Lung (tissue), 11 donors: ENCODE measurements at regions not wholly inside any gene's neighbourhood (a gene's known extent, or its start where the extent isn't known, plus 50 kb on each side); places are given as distances from the start of the nearest gene placed in this dataset.
A peak's percentile ranks its signal among the peaks of the same experiment; 100 is the strongest.

Experiments used
- ATAC-seq: fragments of 200-7000 bp; cut with Tn5 transposase; one replicate; pipeline ENCODE4 v1.9.1; 2020; ENCODE audit warnings: moderate number of reproducible peaks; ENCODE audit not compliant: insufficient read depth, low FRiP score
- DNase-seq, 3 donors: peaks; one replicate each; pipeline ENCODE4 v3.0.0-alpha.2; 2013 to 2017
- H3K27ac ChIP-seq, 2 donors: one replicate each; pipeline ENCODE4 v1.5.1; 2013; ENCODE audit warnings: mild to moderate bottlenecking in 2 of 2, moderate library complexity in 2 of 2, control low read depth in 1 of 2, inconsistent platforms in 1 of 2, low read depth in 1 of 2, low read length in 1 of 2
- H3K27me3 ChIP-seq, 3 donors: one replicate each; pipeline ENCODE4 v1.5.1; 2013; ENCODE audit warnings: low read length in 2 of 3; ENCODE audit not compliant: control insufficient read depth in 3 of 3, insufficient read depth in 3 of 3
- H3K36me3 ChIP-seq, 4 donors: one replicate each; pipeline ENCODE4 v1.5.1; 2013; ENCODE audit warnings: low read length in 4 of 4, mild to moderate bottlenecking in 1 of 4, moderate library complexity in 1 of 4; ENCODE audit not compliant: control insufficient read depth in 4 of 4, insufficient read depth in 4 of 4
- H3K4me1 ChIP-seq, 5 donors: one replicate each; pipeline ENCODE4 v1.5.1; 2013; ENCODE audit warnings: low read length in 5 of 5, mild to moderate bottlenecking in 2 of 5, moderate library complexity in 1 of 5; ENCODE audit not compliant: control insufficient read depth in 5 of 5, insufficient read depth in 5 of 5
- H3K4me3 ChIP-seq: one replicate; pipeline ENCODE4 v1.5.1; 2013; ENCODE audit warnings: mild to moderate bottlenecking, control low read depth, moderate library complexity
- H3K9ac ChIP-seq, 2 donors: one replicate each; pipeline ENCODE4 v1.5.1; 2013; ENCODE audit warnings: low read length in 2 of 2, control low read depth in 1 of 2; ENCODE audit not compliant: insufficient read depth in 1 of 2
- H3K9me3 ChIP-seq, 4 donors: one replicate each; pipeline ENCODE4 v1.5.1; 2013; ENCODE audit warnings: low read length in 3 of 4, mild to moderate bottlenecking in 1 of 4, moderate library complexity in 1 of 4; ENCODE audit not compliant: control insufficient read depth in 4 of 4, insufficient read depth in 3 of 4
- CTCF ChIP-seq: IDR thresholded peaks from 2 replicates; pipeline ENCODE4 v1.5.1; 2012; ENCODE audit warnings: mild to moderate bottlenecking; ENCODE audit errors: control extremely low read depth, extremely low read depth
- WGBS, 2 donors: extraction: QIAGEN DNeasy Blood & Tissue Kit; methylation state at CpG; one replicate each; pipeline ENCODE4 v1.1.7; 2013; 5-methylcytosine and 5-hydroxymethylcytosine counted together
- donor health status: control.
- donor health status: control.
- donor health status: Bipolar disorder and iron deficiency.
- donor health status: healthy.
- donor health status: DM: yes; HTN: yes; CAD: no.

- H3K27me3 ChIP-seq = no peaks in the 10 kb centered on the region
- DNase-seq (no peak), ATAC-seq (no peak)
- no peak overlapping the region for H3K27ac ChIP-seq
- no peaks in the 10 kb centered on the region for H3K36me3 ChIP-seq
- H3K4me1 ChIP-seq = no peaks in the 10 kb centered on the region
- peaks cover 0 to 5% (median 0%) of the 10 kb centered on the region in 4 donors for H3K9me3 ChIP-seq
- H3K9ac ChIP-seq = no peak overlapping the region
- H3K4me3 ChIP-seq = no peak overlapping the region
- TF ChIP-seq CTCF = no peak
- 80 to 93% methylated on average over 2 of the region's 2 CpGs for WGBS, 2 donors
Observed at GRCh38 chr5:130796032-130796431, 369.0 kb downstream of the HINT1 start.

GRCh38 chr5:130795037-130795436 is 370.0 kb downstream of the HINT1 start:
- H3K27me3 ChIP-seq = no peaks in the 10 kb centered on the region
- H3K27ac ChIP-seq = no peak overlapping the region
- no peaks in the 10 kb centered on the region for H3K36me3 ChIP-seq
- no peak overlapping the region for H3K4me3 ChIP-seq
- 91 to 97% methylated on average over 2 of the region's 2 CpGs for WGBS, 2 donors
- no peak for ATAC-seq
- no peaks in the 10 kb centered on the region for H3K4me1 ChIP-seq
- H3K9me3 ChIP-seq = peaks cover 0 to 5% (median 0%) of the 10 kb centered on the region in 4 donors
- DNase-seq = no peak
- TF ChIP-seq CTCF = no peak
- H3K9ac ChIP-seq = no peak overlapping the region

GRCh38 chr5:130777794-130778193 is 387.3 kb downstream of the HINT1 start:
- Histone ChIP-seq H3K4me1 (no peaks in the 10 kb centered on the region), H3K27me3 (no peaks in the 10 kb centered on the region), H3K9ac (no peak overlapping the region), H3K4me3 (no peak overlapping the region), H3K36me3 (no peaks in the 10 kb centered on the region), H3K9me3 (no peaks in the 10 kb centered on the region), H3K27ac (no peak overlapping the region)
- no peak for TF ChIP-seq CTCF
- DNase-seq (peak in 1 of 3 donors; percentile 18), ATAC-seq (no peak)

GRCh38 chr5:130773813-130774212 is 391.2 kb downstream of the HINT1 start:
- Histone ChIP-seq H3K9ac (no peak overlapping the region), H3K9me3 (no peaks in the 10 kb centered on the region), H3K36me3 (no peaks in the 10 kb centered on the region), H3K4me1 (no peaks in the 10 kb centered on the region), H3K27ac (no peak overlapping the region), H3K4me3 (no peak overlapping the region), H3K27me3 (no peaks in the 10 kb centered on the region)
- DNase-seq = no peak
- 60 to 87% methylated on average over 3 of the region's 3 CpGs for WGBS, 2 donors
- ATAC-seq = peak; percentile 27
- no peak for TF ChIP-seq CTCF
